ENCODE measurements at regions not wholly inside any gene's neighbourhood (a gene's known extent, or its start where the extent isn't known, plus 50 kb on each side); places are given as distances from the start of the nearest gene placed in this dataset.

DNA sequence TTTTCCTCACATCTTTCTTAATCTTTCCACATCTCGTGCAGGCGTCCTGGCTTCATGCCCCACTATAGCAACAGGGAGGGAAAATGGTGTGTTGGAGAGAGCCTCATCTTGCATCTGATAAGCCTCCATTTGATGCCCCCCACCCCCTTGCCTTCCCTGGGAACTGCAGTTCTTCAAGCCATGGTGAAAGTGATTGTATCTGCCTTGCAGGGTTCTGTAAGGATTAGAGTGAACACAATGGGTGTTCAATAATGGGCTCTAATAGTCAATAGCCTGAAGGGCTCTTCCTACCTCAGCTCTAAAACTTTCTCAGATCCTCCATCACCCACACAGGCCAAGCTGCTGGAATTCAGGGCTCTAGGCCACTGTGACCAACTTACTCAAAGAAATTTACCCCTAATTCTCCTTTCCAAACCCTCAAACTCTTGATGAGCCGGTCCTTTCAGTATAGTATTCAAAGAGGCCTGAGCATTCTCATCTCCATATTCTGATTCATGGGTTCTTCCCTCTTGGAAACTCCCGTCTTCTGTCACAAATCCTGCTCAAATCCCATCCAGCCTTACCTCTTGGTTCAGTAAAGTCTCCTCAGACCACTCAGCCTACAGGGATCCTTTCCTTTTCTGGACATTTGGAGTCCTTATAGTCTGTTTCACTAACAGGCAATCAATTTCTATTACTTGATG lies 128.3 kb upstream of the TRIM2 start:
- Histone ChIP-seq H3K4me3 (ENCODE audit: low read length in 2 of 2) (no peak overlapping the region), H3K36me3 (ENCODE audit: control insufficient read depth in 2 of 2, insufficient read depth in 2 of 2, low read length in 2 of 2) (no peaks in the 10 kb centered on the region), H3K9ac (ENCODE audit: low read depth in 1 of 2, low read length in 2 of 2) (no peak overlapping the region), H3K27ac (ENCODE audit: low read depth in 2 of 2, low read length in 2 of 2) (no peak overlapping the region), H3K9me3 (ENCODE audit: control insufficient read depth in 2 of 2, low read length in 2 of 2) (no peaks in the 10 kb centered on the region), H3K27me3 (ENCODE audit: control insufficient read depth in 2 of 2, insufficient read depth in 2 of 2, low read length in 2 of 2) (no peaks in the 10 kb centered on the region), H3K4me1 (ENCODE audit: control insufficient read depth in 2 of 2, insufficient read depth in 2 of 2, low read length in 2 of 2) (no peaks in the 10 kb centered on the region)

DNA sequence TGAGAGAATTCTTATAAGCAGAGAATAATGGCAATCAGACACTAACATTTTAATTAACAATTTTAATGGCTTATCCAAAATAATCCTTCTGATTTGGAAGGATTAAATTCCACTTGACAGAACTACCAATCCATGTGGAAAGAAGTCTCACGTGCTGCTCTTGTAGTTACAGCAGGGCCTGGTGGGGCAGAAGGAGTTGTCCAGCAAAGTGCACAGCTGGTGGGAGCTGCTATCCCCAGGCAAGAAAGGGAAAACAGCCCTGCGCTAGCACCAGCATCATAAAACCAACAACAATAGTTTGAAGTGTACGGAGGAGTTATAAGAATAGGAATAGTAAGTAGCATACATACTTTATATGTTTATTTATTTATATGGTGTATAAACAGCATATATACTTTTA lies 127.4 kb upstream of the TRIM2 start:
- no peaks in the 10 kb centered on the region for H3K4me1 ChIP-seq (ENCODE audit: control insufficient read depth in 2 of 2, insufficient read depth in 2 of 2, low read length in 2 of 2)
- H3K4me3 ChIP-seq (ENCODE audit: low read length in 2 of 2) = no peak overlapping the region
- H3K36me3 ChIP-seq (ENCODE audit: control insufficient read depth in 2 of 2, insufficient read depth in 2 of 2, low read length in 2 of 2) = no peaks in the 10 kb centered on the region
- H3K9me3 ChIP-seq (ENCODE audit: control insufficient read depth in 2 of 2, low read length in 2 of 2) = no peaks in the 10 kb centered on the region
- H3K27me3 ChIP-seq (ENCODE audit: control insufficient read depth in 2 of 2, insufficient read depth in 2 of 2, low read length in 2 of 2) = no peaks in the 10 kb centered on the region
- no peak overlapping the region for H3K27ac ChIP-seq (ENCODE audit: low read depth in 2 of 2, low read length in 2 of 2)
- no peak overlapping the region for H3K9ac ChIP-seq (ENCODE audit: low read depth in 1 of 2, low read length in 2 of 2)

DNA sequence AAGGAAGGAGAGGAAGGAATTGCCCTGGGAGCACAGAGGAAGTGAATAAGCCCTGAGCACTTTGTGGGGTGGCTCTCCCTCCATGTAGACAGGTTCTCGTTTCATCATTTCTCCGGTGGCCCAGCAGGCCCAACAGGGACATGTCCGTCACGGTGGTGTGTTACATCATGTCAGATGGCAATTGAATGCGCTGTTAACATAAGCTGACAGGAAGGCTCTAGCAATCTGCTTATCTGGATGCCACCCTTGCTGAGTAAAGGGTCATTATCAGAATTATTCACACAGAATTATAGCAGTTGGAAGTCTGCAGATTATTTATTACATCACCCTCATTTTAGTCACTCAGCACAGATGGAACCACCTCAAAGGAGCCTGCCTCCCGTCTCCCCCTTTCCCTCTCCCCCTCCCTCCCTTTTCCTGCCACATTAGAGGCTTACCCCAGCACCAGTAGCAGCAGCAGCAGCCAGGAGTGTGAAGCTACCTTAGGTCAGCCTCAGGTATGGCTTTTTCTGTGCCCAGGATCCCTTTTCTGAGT lies 124.3 kb upstream of the TRIM2 start:
- Histone ChIP-seq H3K27me3 (ENCODE audit: control insufficient read depth in 2 of 2, insufficient read depth in 2 of 2, low read length in 2 of 2) (no peaks in the 10 kb centered on the region), H3K4me1 (ENCODE audit: control insufficient read depth in 2 of 2, insufficient read depth in 2 of 2, low read length in 2 of 2) (peaks cover under 1 to 1% of the 10 kb centered on the region in 2 donors), H3K9me3 (ENCODE audit: control insufficient read depth in 2 of 2, low read length in 2 of 2) (no peaks in the 10 kb centered on the region), H3K27ac (ENCODE audit: low read depth in 2 of 2, low read length in 2 of 2) (no peak overlapping the region), H3K4me3 (ENCODE audit: low read length in 2 of 2) (no peak overlapping the region), H3K9ac (ENCODE audit: low read depth in 1 of 2, low read length in 2 of 2) (no peak overlapping the region), H3K36me3 (ENCODE audit: control insufficient read depth in 2 of 2, insufficient read depth in 2 of 2, low read length in 2 of 2) (no peaks in the 10 kb centered on the region)

DNA sequence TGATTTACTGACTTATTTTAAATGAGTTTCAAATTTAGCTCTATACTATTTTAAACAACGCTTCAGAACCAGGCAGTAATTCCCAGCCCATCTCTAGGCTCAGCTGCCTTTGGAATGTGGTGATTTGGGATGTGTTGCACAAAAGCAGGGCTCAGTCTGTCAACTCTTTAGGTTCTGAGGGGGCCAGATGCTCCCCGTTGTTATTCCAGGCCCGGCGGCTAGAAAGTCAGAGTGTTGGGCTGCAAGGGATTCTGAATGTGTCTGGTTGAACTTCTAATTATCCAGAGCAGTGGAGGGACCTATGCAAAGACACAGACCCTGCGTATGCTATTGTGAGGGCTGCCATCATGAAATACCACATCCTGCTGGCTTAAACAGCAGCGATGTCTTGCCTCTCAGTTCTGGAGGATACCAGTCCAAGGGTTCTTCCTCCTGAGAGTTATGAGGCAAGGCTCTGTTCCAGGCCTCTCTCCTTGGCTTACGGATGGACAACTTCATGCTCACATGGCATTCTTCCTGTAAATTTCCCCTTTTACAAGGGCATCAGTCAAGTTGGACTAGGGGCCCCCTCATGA lies 123.2 kb upstream of the TRIM2 start:
- H3K27ac ChIP-seq (ENCODE audit: low read depth in 2 of 2, low read length in 2 of 2) = no peak overlapping the region
- H3K9ac ChIP-seq (ENCODE audit: low read depth in 1 of 2, low read length in 2 of 2) = no peak overlapping the region
- H3K4me3 ChIP-seq (ENCODE audit: low read length in 2 of 2) = no peak overlapping the region
- H3K36me3 ChIP-seq (ENCODE audit: control insufficient read depth in 2 of 2, insufficient read depth in 2 of 2, low read length in 2 of 2) = no peaks in the 10 kb centered on the region
- H3K27me3 ChIP-seq (ENCODE audit: control insufficient read depth in 2 of 2, insufficient read depth in 2 of 2, low read length in 2 of 2) = no peaks in the 10 kb centered on the region
- no peaks in the 10 kb centered on the region for H3K9me3 ChIP-seq (ENCODE audit: control insufficient read depth in 2 of 2, low read length in 2 of 2)
- H3K4me1 ChIP-seq (ENCODE audit: control insufficient read depth in 2 of 2, insufficient read depth in 2 of 2, low read length in 2 of 2) = peaks cover 4 to 5% of the 10 kb centered on the region in 2 donors

DNA sequence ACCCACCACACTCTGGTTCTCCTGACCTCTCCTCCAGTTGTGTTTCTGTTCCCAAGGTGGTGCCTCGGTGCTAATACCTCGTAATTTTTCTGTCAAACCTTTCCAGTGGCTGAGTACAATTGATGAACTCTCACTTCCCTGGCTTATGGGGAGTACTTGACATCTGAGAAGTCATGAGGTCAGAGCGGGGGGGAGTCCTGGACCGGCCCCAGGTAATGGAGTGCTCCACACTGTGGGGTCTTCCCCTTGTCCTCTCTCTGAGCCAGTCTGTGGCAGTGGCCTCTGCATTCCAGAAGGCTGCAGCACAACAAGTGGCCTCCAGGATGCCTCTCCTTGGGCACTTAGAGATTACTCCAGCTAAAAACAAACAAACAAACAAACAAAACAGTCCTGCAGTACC lies 122.5 kb upstream of the TRIM2 start:
- no peaks in the 10 kb centered on the region for H3K27me3 ChIP-seq (ENCODE audit: control insufficient read depth in 2 of 2, insufficient read depth in 2 of 2, low read length in 2 of 2)
- peaks cover 4 to 5% of the 10 kb centered on the region in 2 donors for H3K4me1 ChIP-seq (ENCODE audit: control insufficient read depth in 2 of 2, insufficient read depth in 2 of 2, low read length in 2 of 2)
- no peak overlapping the region for H3K4me3 ChIP-seq (ENCODE audit: low read length in 2 of 2)
- H3K27ac ChIP-seq (ENCODE audit: low read depth in 2 of 2, low read length in 2 of 2) = no peak overlapping the region
- no peaks in the 10 kb centered on the region for H3K9me3 ChIP-seq (ENCODE audit: control insufficient read depth in 2 of 2, low read length in 2 of 2)
- H3K9ac ChIP-seq (ENCODE audit: low read depth in 1 of 2, low read length in 2 of 2) = no peak overlapping the region
- no peaks in the 10 kb centered on the region for H3K36me3 ChIP-seq (ENCODE audit: control insufficient read depth in 2 of 2, insufficient read depth in 2 of 2, low read length in 2 of 2)

DNA sequence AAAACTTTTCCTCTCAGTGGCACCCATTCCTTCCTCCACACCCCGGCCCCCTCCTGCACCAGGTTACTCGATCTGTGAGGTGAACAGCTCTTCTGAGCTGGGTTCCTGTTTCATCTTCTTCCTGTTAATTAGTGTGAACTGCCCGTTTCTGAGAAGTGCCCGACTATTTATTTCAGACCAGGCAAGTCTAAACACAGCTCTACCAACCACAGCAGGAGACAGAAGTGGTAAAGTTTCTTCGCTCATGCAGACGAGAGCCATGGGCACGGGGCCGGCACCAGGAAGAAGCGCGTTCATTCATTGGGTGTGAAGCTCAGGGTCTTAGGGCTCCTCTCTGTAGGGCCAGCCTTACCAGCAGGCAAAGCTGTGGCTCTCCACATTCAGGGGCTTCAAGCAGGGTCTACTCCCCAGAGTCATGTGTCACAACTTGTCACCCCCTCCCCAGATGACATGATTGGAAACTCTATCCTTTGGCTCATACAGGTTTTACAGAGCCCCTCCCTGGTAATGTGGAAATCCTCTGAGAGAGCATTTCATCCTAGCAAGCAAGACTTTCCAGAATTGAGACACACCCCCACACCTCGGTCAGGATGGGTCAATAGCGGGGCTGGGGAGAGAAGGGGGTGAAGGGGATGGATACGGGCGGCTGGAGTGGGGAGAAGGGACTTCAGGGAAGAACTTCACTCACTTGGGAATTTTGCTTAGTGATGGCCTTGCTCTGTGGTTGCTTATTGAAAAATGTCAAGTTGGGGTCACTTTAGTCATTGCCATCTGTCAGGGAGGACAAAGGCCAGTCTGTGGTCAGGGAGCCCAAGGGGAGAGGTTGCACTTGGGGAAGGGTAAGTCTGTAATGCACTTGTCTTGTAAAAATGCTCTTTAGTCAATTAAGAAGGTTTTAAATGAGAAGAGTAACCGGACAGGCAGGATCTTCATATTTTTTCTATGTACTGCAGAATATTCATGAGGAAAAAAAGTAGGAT lies 121.6 kb upstream of the TRIM2 start:
- H3K9ac ChIP-seq (ENCODE audit: low read depth in 1 of 2, low read length in 2 of 2) = no peak overlapping the region
- H3K36me3 ChIP-seq (ENCODE audit: control insufficient read depth in 2 of 2, insufficient read depth in 2 of 2, low read length in 2 of 2) = no peaks in the 10 kb centered on the region
- peaks cover 4 to 5% of the 10 kb centered on the region in 2 donors for H3K4me1 ChIP-seq (ENCODE audit: control insufficient read depth in 2 of 2, insufficient read depth in 2 of 2, low read length in 2 of 2)
- H3K27ac ChIP-seq (ENCODE audit: low read depth in 2 of 2, low read length in 2 of 2) = no peak overlapping the region
- no peak overlapping the region for H3K4me3 ChIP-seq (ENCODE audit: low read length in 2 of 2)
- H3K9me3 ChIP-seq (ENCODE audit: control insufficient read depth in 2 of 2, low read length in 2 of 2) = no peaks in the 10 kb centered on the region
- H3K27me3 ChIP-seq (ENCODE audit: control insufficient read depth in 2 of 2, insufficient read depth in 2 of 2, low read length in 2 of 2) = no peaks in the 10 kb centered on the region

DNA sequence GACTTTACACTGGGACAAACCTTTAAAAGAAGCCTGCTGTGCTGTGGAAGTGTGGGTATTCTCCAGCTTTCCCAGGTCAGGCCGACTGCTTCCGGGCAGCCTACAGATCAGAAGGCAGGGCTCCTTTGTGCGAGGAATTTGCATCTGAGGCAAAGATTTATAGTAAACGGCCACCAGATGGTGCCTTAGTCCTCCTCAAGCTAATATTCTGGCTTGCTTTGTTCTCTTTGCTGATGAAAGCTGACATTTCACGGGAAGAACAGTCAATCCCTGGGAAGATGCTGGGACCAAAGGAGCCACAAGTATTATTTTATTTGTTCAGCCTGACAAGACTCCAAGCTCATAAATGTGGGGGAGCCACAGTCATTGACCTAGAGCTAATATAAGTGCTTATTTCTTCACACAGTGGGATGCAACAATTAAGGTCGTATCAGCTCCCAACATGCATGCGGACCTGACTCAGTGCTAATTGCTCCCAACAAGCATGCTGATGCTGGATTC lies 120.7 kb upstream of the TRIM2 start:
- H3K4me1 ChIP-seq (ENCODE audit: control insufficient read depth in 2 of 2, insufficient read depth in 2 of 2, low read length in 2 of 2) = peaks cover 4 to 5% of the 10 kb centered on the region in 2 donors
- H3K36me3 ChIP-seq (ENCODE audit: control insufficient read depth in 2 of 2, insufficient read depth in 2 of 2, low read length in 2 of 2) = no peaks in the 10 kb centered on the region
- H3K4me3 ChIP-seq (ENCODE audit: low read length in 2 of 2) = no peak overlapping the region
- H3K9ac ChIP-seq (ENCODE audit: low read depth in 1 of 2, low read length in 2 of 2) = no peak overlapping the region
- no peaks in the 10 kb centered on the region for H3K27me3 ChIP-seq (ENCODE audit: control insufficient read depth in 2 of 2, insufficient read depth in 2 of 2, low read length in 2 of 2)
- H3K27ac ChIP-seq (ENCODE audit: low read depth in 2 of 2, low read length in 2 of 2) = no peak overlapping the region
- H3K9me3 ChIP-seq (ENCODE audit: control insufficient read depth in 2 of 2, low read length in 2 of 2) = no peaks in the 10 kb centered on the region

DNA sequence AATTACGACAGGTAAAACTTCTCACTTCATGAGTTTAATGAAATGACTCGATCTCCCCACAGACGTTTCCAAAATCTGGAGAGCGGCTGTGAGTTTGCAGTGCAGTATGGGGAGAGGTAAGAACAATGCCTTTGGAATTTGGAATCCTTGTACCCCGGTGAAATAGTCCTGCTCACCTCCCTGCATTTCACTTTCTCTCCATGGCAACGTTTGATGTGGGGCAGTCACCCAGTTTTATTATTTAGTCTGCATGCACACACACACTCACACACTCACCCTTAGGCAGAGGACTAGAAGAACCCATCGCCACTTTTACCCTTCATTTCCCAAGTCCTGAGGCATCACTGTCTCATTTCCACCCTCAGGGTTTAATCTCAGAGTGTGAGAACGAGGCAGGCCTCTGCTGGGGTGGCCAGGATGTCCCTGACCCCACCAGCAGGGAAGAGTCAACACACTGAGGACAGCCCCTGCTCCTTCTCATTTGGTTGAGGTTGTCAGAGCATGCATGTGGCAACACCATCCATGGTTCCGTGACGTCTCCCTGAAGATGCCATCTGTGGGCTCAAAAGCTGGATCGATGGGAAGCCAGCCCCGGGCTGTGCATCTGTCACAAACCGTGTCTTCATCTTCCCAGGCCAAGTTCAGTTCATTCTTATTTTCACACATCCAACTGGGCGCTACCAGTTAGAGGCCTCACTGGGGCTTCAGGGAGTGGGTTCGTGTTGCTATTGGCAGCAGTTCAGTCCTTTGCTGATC lies 119.8 kb upstream of the TRIM2 start:
- Histone ChIP-seq H3K27ac (ENCODE audit: low read depth in 2 of 2, low read length in 2 of 2) (no peak overlapping the region), H3K9ac (ENCODE audit: low read depth in 1 of 2, low read length in 2 of 2) (no peak overlapping the region), H3K27me3 (ENCODE audit: control insufficient read depth in 2 of 2, insufficient read depth in 2 of 2, low read length in 2 of 2) (no peaks in the 10 kb centered on the region), H3K36me3 (ENCODE audit: control insufficient read depth in 2 of 2, insufficient read depth in 2 of 2, low read length in 2 of 2) (no peaks in the 10 kb centered on the region), H3K9me3 (ENCODE audit: control insufficient read depth in 2 of 2, low read length in 2 of 2) (no peaks in the 10 kb centered on the region), H3K4me1 (ENCODE audit: control insufficient read depth in 2 of 2, insufficient read depth in 2 of 2, low read length in 2 of 2) (peaks cover 4 to 5% of the 10 kb centered on the region in 2 donors), H3K4me3 (ENCODE audit: low read length in 2 of 2) (no peak overlapping the region)

DNA sequence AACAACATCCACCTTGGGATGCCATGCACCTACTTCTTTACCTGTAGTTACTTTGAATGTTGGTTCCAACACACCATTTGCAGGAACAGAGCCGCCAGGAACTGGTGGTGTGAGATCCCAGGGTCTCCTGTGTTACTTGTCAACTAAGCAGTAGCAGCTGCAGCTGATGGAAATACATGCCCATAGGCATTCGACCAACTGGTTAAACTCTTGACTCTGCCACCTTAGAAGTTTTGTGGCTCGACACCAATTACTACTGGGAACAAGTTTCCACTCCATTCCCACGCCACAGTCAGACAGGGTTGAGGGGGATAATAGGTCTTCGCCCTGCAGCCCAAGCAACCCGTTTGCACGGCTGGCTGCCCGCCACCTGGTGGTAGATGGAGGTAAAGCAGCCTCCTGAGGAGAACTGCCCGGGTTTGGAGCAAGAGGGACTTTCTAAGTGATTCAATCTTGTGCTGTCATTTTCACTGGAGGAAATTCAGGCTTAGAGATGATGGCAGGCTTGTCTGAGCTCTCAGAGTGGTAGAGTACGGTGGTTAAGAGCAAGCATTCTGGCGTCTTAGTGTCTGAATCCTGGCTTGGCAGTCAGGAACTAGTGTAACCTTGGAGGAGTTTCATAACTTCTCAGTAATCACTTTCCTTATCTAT lies 119.1 kb upstream of the TRIM2 start:
- no peaks in the 10 kb centered on the region for H3K9me3 ChIP-seq (ENCODE audit: control insufficient read depth in 2 of 2, low read length in 2 of 2)
- H3K9ac ChIP-seq (ENCODE audit: low read depth in 1 of 2, low read length in 2 of 2) = no peak overlapping the region
- no peaks in the 10 kb centered on the region for H3K36me3 ChIP-seq (ENCODE audit: control insufficient read depth in 2 of 2, insufficient read depth in 2 of 2, low read length in 2 of 2)
- no peak overlapping the region for H3K4me3 ChIP-seq (ENCODE audit: low read length in 2 of 2)
- peaks cover 4 to 5% of the 10 kb centered on the region in 2 donors for H3K4me1 ChIP-seq (ENCODE audit: control insufficient read depth in 2 of 2, insufficient read depth in 2 of 2, low read length in 2 of 2)
- no peak overlapping the region for H3K27ac ChIP-seq (ENCODE audit: low read depth in 2 of 2, low read length in 2 of 2)
- H3K27me3 ChIP-seq (ENCODE audit: control insufficient read depth in 2 of 2, insufficient read depth in 2 of 2, low read length in 2 of 2) = no peaks in the 10 kb centered on the region

All from mucosa of rectum (tissue), 2 donors.